ENCODE measurements at regions not wholly inside any gene's neighbourhood (a gene's known extent, or its start where the extent isn't known, plus 50 kb on each side); places are given as distances from the start of the nearest gene placed in this dataset.
"Not testable (repeated sequence)": the region's sequence is repeated elsewhere in the genome, so short reads cannot be mapped to it uniquely, and the experiment has no call there.

- DNase-seq, result no peak
These were observed 498.9 kb upstream of the PTBP2 start for GRCh38 chr1:96222701-96223100.

- not testable (repeated sequence) for DNase-seq
These were observed 497.4 kb upstream of the PTBP2 start for GRCh38 chr1:96224229-96224628.

- no peak for DNase-seq
These were observed 488.2 kb upstream of the PTBP2 start for GRCh38 chr1:96233422-96233821.

- peak; percentile 91 for DNase-seq
These were observed 487.3 kb upstream of the PTBP2 start for GRCh38 chr1:96234299-96234698.

GRCh38 chr1:96236156-96236739 lies 485.3 kb upstream of the PTBP2 start:
- DNase-seq, result peak; percentile 23

GRCh38 chr1:96238426-96238825 lies 483.2 kb upstream of the PTBP2 start:
- DNase-seq, result no peak

GRCh38 chr1:96240438-96240837 lies 481.1 kb upstream of the PTBP2 start:
- DNase-seq, result no peak

- no peak for DNase-seq
These were observed 468.1 kb upstream of the PTBP2 start for GRCh38 chr1:96253246-96254035.

- no peak for DNase-seq
These were observed 465.3 kb upstream of the PTBP2 start for GRCh38 chr1:96256130-96256790.

- peak; percentile 30 for DNase-seq
These were observed 462.2 kb upstream of the PTBP2 start for GRCh38 chr1:96259399-96259798.

GRCh38 chr1:96281491-96281890 lies 440.1 kb upstream of the PTBP2 start:
- no peak for DNase-seq

GRCh38 chr1:96290033-96290432 lies 431.6 kb upstream of the PTBP2 start:
- no peak for DNase-seq

GRCh38 chr1:96290801-96291200 lies 430.8 kb upstream of the PTBP2 start:
- no peak for DNase-seq

- no peak for DNase-seq
These were observed 430.1 kb upstream of the PTBP2 start for GRCh38 chr1:96291468-96291867.

- DNase-seq, result no peak
These were observed 429.4 kb upstream of the PTBP2 start for GRCh38 chr1:96292141-96292540.

GRCh38 chr1:96296991-96297390 lies 424.6 kb upstream of the PTBP2 start:
- DNase-seq, result no peak

GRCh38 chr1:96306809-96307560 lies 414.6 kb upstream of the PTBP2 start:
- no peak for DNase-seq

GRCh38 chr1:96308314-96308713 lies 413.3 kb upstream of the PTBP2 start:
- no peak for DNase-seq

GRCh38 chr1:96309783-96310182 lies 411.8 kb upstream of the PTBP2 start:
- DNase-seq, result no peak

- DNase-seq, result no peak
These were observed 408.4 kb upstream of the PTBP2 start for GRCh38 chr1:96313216-96313615.

- DNase-seq, result no peak
These were observed 392.5 kb upstream of the PTBP2 start for GRCh38 chr1:96329121-96329520.

GRCh38 chr1:96331596-96331995 lies 390.0 kb upstream of the PTBP2 start:
- DNase-seq, result no peak

- DNase-seq, result no peak
These were observed 387.9 kb upstream of the PTBP2 start for GRCh38 chr1:96333522-96334235.
